SK-N-SH (cell line): ENCODE measurements at regions not wholly inside any gene's neighbourhood (a gene's known extent, or its start where the extent isn't known, plus 50 kb on each side); places are given as distances from the start of the nearest gene placed in this dataset.
A peak's percentile ranks its signal among the peaks of the same experiment; 100 is the strongest.

Experiments used
- CTCF ChIA-PET: fragments of 300-600, 350-600 bp; formaldehyde crosslinking; extraction: SDS; loops from one replicate; lab custom pipeline; 2021; lab: Yijun Ruan, JAX
- POLR2A ChIA-PET: fragments of 350-600 bp; sonication (Branson Sonifier 250); formaldehyde crosslinking; extraction: SDS; loops from one replicate; lab custom pipeline; 2020; ENCODE audit warnings: antibody characterized with exemption, inconsistent platforms; lab: Yijun Ruan, JAX
- DNase-seq: peaks from one replicate; pipeline ENCODE4 v3.0.0; 2012
- H2AFZ ChIP-seq: fragments of 200-600 bp; sonication (generic); 2 replicates; pipeline ENCODE4 v1.8.1; 2016; ENCODE audit warnings: antibody characterized with exemption, mild to moderate bottlenecking, low read depth
- H3F3A ChIP-seq: fragments of 200-600 bp; sonication (generic); replicated peaks from 2 replicates; pipeline ENCODE3; 2016; ENCODE audit warnings: antibody characterized with exemption, mild to moderate bottlenecking; ENCODE audit not compliant: insufficient read depth
- H3K27ac ChIP-seq, 2 experiments: fragments of 200-500 bp in 1 of 2; fragments of 200-600 bp in 1 of 2; sonication (Bioruptor generic) in 1 of 2; sonication (generic), shearing (Covaris generic) in 1 of 2; 2 replicates each; pipeline versions ENCODE4 v1.5.1 to v1.6.1; 2014 to 2016; ENCODE audit warnings: low read depth in 2 of 2, inconsistent platforms in 1 of 2, low read length in 1 of 2, mild to moderate bottlenecking in 1 of 2, mixed read lengths in 1 of 2
- H3K27me3 ChIP-seq: fragments of 200-600 bp; sonication (generic), shearing (Covaris generic); 2 replicates; pipeline ENCODE4 v1.6.1; 2016; ENCODE audit warnings: mixed run types; ENCODE audit not compliant: insufficient read depth
- H3K36me3 ChIP-seq, 2 experiments: fragments of 200-500 bp in 1 of 2; fragments of 200-600 bp in 1 of 2; sonication (Bioruptor generic) in 1 of 2; sonication (generic) in 1 of 2; replicated peaks in 1 of 2; 2 replicates each; pipeline versions ENCODE3 to v1.5.1; 2014 to 2016; ENCODE audit warnings: low read length in 1 of 2, mild to moderate bottlenecking in 1 of 2; ENCODE audit not compliant: insufficient read depth in 2 of 2, control insufficient read depth in 1 of 2
- H3K4me1 ChIP-seq, 2 experiments: fragments of 200-500 bp in 1 of 2; fragments of 200-600 bp in 1 of 2; sonication (Bioruptor generic) in 1 of 2; sonication (generic), shearing (Covaris generic) in 1 of 2; 2 replicates each; pipeline versions ENCODE4 v1.5.1 to v1.6.1; 2014 to 2016; ENCODE audit warnings: low read depth in 1 of 2, low read length in 1 of 2, mixed run types in 1 of 2; ENCODE audit not compliant: insufficient read depth in 2 of 2, control insufficient read depth in 1 of 2
- H3K4me2 ChIP-seq: fragments of 200-600 bp; sonication (generic), shearing (Covaris generic); 2 replicates; pipeline ENCODE4 v1.6.1; 2017; ENCODE audit warnings: mixed run types
- H3K4me3 ChIP-seq, 2 experiments: fragments of 200-500 bp in 1 of 2; fragments of 200-600 bp in 1 of 2; sonication (Bioruptor generic) in 1 of 2; sonication (generic), shearing (Covaris generic) in 1 of 2; 2 replicates each; pipeline versions ENCODE4 v1.5.1 to v1.8.1; 2014 to 2016; ENCODE audit warnings: low read depth in 2 of 2, inconsistent platforms in 1 of 2, low read length in 1 of 2, mild to moderate bottlenecking in 1 of 2, mixed read lengths in 1 of 2, moderate library complexity in 1 of 2
- H3K79me2 ChIP-seq: fragments of 200-600 bp; sonication (generic); 2 replicates; pipeline ENCODE4 v1.8.1; 2017; ENCODE audit warnings: mild to moderate bottlenecking; ENCODE audit not compliant: insufficient read depth
- H3K9ac ChIP-seq: fragments of 200-600 bp; sonication (generic); 2 replicates; pipeline ENCODE4 v1.6.1; 2017; ENCODE audit warnings: mixed run types
- H3K9me2 ChIP-seq: fragments of 200-600 bp; sonication (generic); 2 replicates; pipeline ENCODE4 v1.6.1; 2017; ENCODE audit warnings: mixed run types
- H3K9me3 ChIP-seq: fragments of 200-600 bp; sonication (generic); 2 replicates; pipeline ENCODE4 v1.6.1; 2017; ENCODE audit warnings: mixed run types, mild to moderate bottlenecking, moderate library complexity
- H4K20me1 ChIP-seq: fragments of 200-600 bp; sonication (generic); 2 replicates; pipeline ENCODE4 v1.6.1; 2017; ENCODE audit warnings: mild to moderate bottlenecking, mixed run types; ENCODE audit not compliant: insufficient read depth
- CHD2 ChIP-seq: fragments of 150-350 bp; IDR thresholded peaks from 2 replicates; pipeline ENCODE4 v1.6.1; 2018; ENCODE audit warnings: low read length; ENCODE audit not compliant: partially characterized antibody
- CTCF ChIP-seq: fragments of 200-600 bp; sonication (generic); IDR thresholded peaks from 2 replicates; pipeline ENCODE4 v1.6.1; 2017; ENCODE audit warnings: antibody characterized with exemption, mild to moderate bottlenecking, moderate library complexity
- EP300 ChIP-seq, 2 experiments: IDR thresholded peaks; 2 replicates each; pipeline versions ENCODE4 v1.4.0 to v1.6.1; 2012; ENCODE audit warnings: borderline replicate concordance in 1 of 2, low read depth in 1 of 2, low read length in 1 of 2
- GATA2 ChIP-seq: sonication (generic); formaldehyde crosslinking; IDR thresholded peaks from 2 replicates; pipeline ENCODE4 v1.5.0; 2020; ENCODE audit warnings: mild to moderate bottlenecking, missing genetic modification reagents
- MEF2A ChIP-seq: IDR thresholded peaks from 2 replicates; pipeline ENCODE4 v1.4.0; 2012; ENCODE audit warnings: low read depth, borderline replicate concordance
- MXI1 ChIP-seq: IDR thresholded peaks from 2 replicates; pipeline ENCODE4 v1.6.1; 2012; ENCODE audit warnings: mild to moderate bottlenecking, low read depth, low read length, improper control_type of control experiment
- PBX3 ChIP-seq: IDR thresholded peaks from 2 replicates; pipeline ENCODE4; 2012
- RAD21 ChIP-seq: IDR thresholded peaks from 2 replicates; pipeline ENCODE4 v1.6.1; 2012; ENCODE audit warnings: mild to moderate bottlenecking, low read length
- REST ChIP-seq: IDR thresholded peaks from 2 replicates; pipeline ENCODE4 v1.6.1; 2012; ENCODE audit warnings: mild to moderate bottlenecking, low read depth, low read length, moderate library complexity
- RFX5 ChIP-seq: IDR thresholded peaks from 2 replicates; pipeline ENCODE4 v1.6.1; 2012; ENCODE audit warnings: mild to moderate bottlenecking, improper control_type of control experiment, low read length
- SMC3 ChIP-seq: IDR thresholded peaks from 2 replicates; pipeline ENCODE4 v1.6.1; 2012; ENCODE audit warnings: low read depth, low read length, improper control_type of control experiment
- USF1 ChIP-seq: IDR thresholded peaks from 2 replicates; pipeline ENCODE4 v1.4.0; 2012; ENCODE audit warnings: low read depth, borderline replicate concordance
- USF2 ChIP-seq: fragments of 150-350 bp; IDR thresholded peaks from 2 replicates; pipeline ENCODE4 v1.6.1; 2017; ENCODE audit warnings: antibody characterized with exemption, low read length, low read depth, borderline replicate concordance
- YY1 ChIP-seq: IDR thresholded peaks from 2 replicates; pipeline ENCODE4 v1.4.0; 2012; ENCODE audit warnings: low read depth, mild to moderate bottlenecking
- ZBTB33 ChIP-seq: IDR thresholded peaks from 2 replicates; pipeline ENCODE4 v1.4.0; 2012; ENCODE audit warnings: low read depth, borderline replicate concordance
- WGBS: methylation state at CpG from one replicate; pipeline ENCODE4 v1.1.6; 2017; ENCODE audit warnings: low lambda C conversion rate; 5-methylcytosine and 5-hydroxymethylcytosine counted together

GRCh38 chr4:135240796-135241195, 1039.2 kb upstream of the PABPC4L start:
- CTCF ChIA-PET = interaction anchor here (0.9 kb wide), 1 partner anchor 8 kb away, joined by 4 read pairs; no protein-coding TSS in a partner anchor
- Histone ChIP-seq H4K20me1 (no peaks in the 10 kb centered on the region), H3K4me3 (no peak overlapping the region), H3K9ac (no peak overlapping the region), H3K9me3 (no peaks in the 10 kb centered on the region), H3K27ac (no peak overlapping the region), H3K36me3 (no peaks in the 10 kb centered on the region), H2AFZ (no peak overlapping the region), H3K9me2 (no peaks in the 10 kb centered on the region), H3K79me2 (no peaks in the 10 kb centered on the region), H3K4me1 (peaks cover 0 to 7% of the 10 kb centered on the region in 2 experiments; a peak in 1 of 4 replicates), H3K27me3 (no peaks in the 10 kb centered on the region), H3K4me2 (no peak overlapping the region), H3F3A (peaks cover 6% of the 10 kb centered on the region)
- TF ChIP-seq USF1 = no peak
- TF ChIP-seq SMC3 = no peak
- TF ChIP-seq YY1 = no peak
- TF ChIP-seq PBX3 = no peak
- TF ChIP-seq MEF2A = no peak
- TF ChIP-seq RFX5 = no peak
- TF ChIP-seq MXI1 = no peak
- POLR2A ChIA-PET = no interaction called here
- no peak for DNase-seq
- WGBS = 15% methylated on average over 4 of the region's 4 CpGs

- H3K9me3 ChIP-seq = no peaks in the 10 kb centered on the region
- CTCF ChIA-PET = interaction anchor here (0.9 kb wide), 1 partner anchor 9 kb away, joined by 4 read pairs; no protein-coding TSS in a partner anchor
- H3K4me3 ChIP-seq = no peak overlapping the region
- POLR2A ChIA-PET = no interaction called here
- no peaks in the 10 kb centered on the region for H4K20me1 ChIP-seq
- H3K4me1 ChIP-seq = peaks cover 0 to 7% of the 10 kb centered on the region in 2 experiments; a peak in 1 of 4 replicates
- peaks cover 6% of the 10 kb centered on the region for H3F3A ChIP-seq
- H3K79me2 ChIP-seq = no peaks in the 10 kb centered on the region
- no peak overlapping the region for H2AFZ ChIP-seq
- H3K27ac ChIP-seq = peak overlapping the region; percentile 13 to 79; a peak in 2 of 4 replicates
- no peak for DNase-seq
- 8% methylated on average over 4 of the region's 4 CpGs for WGBS
- H3K4me2 ChIP-seq = no peak overlapping the region
- H3K36me3 ChIP-seq = no peaks in the 10 kb centered on the region
- no peaks in the 10 kb centered on the region for H3K9me2 ChIP-seq
- TF ChIP-seq USF2 (no peak), EP300 (IDR thresholded peaks at IDR 0.05; ENCODE audit: borderline replicate concordance in 1 of 2, low read depth in 1 of 2, low read length in 1 of 2) (no peak), RAD21 (no peak), GATA2 (CRISPR knock-in tag) (no peak), ZBTB33 (no peak), REST (no peak), CHD2 (no peak), CTCF (no peak)
- H3K27me3 ChIP-seq = no peaks in the 10 kb centered on the region
- no peak overlapping the region for H3K9ac ChIP-seq
Measured at GRCh38 chr4:135239964-135240363, 1038.4 kb upstream of the PABPC4L start.
